ENCODE measurements at regions not wholly inside any gene's neighbourhood (a gene's known extent, or its start where the extent isn't known, plus 50 kb on each side); places are given as distances from the start of the nearest gene placed in this dataset.
"Not testable (repeated sequence)": the region's sequence is repeated elsewhere in the genome, so short reads cannot be mapped to it uniquely, and the experiment has no call there.

DNA sequence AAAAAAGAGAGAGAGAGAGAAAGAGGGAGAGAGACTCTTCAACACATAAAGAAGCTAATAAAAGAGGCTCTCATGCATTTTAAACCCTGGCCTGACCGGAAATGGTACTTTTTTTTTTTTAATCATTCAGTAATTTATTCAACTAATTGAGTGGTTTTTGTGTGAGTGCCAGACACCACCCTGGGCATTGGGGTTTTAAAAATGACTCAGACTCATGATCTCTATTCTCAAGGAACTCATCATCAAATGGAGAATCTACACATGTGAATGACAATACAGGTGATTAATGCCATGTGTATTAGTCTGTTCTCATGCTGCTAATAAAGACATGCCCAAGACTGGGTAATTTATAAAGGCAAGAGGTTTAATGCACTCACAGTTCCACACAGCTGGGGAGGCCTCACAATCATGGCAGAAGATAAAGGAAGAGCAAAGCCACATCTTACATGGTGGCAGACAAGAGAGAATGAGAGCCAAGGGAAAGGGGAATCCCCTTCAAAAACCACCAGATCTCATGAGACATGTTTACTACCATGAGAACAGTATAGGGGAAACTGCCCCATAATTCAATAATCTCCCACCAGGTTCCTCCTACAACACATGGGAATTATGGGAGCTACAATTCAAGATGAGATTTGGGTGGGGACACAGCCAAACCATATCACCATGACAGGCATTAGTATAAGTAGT lies 158.5 kb upstream of the AUTS2 start:
- DNase-seq (ENCODE audit: low spot score), result no peak

DNA sequence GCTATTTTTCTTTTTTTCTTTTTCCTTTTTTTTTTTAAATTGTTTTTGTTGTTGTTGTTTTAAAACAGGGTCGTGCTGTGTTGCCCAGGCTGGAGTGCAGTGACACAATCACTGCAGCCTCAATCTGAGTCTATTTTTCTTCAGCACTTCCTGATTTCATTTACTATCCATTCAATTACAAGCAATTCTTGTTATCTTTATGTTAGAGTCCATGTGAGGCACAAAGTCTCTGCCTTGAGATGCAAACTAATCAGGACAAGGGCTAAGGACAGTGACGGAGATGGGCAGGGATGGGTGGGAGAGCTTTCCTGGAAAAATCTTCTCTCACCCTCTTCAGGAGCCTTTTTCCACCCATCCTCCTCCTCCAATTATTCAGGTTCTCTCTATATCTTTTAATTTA lies 157.3 kb upstream of the AUTS2 start:
- DNase-seq (ENCODE audit: low spot score), result no peak

DNA sequence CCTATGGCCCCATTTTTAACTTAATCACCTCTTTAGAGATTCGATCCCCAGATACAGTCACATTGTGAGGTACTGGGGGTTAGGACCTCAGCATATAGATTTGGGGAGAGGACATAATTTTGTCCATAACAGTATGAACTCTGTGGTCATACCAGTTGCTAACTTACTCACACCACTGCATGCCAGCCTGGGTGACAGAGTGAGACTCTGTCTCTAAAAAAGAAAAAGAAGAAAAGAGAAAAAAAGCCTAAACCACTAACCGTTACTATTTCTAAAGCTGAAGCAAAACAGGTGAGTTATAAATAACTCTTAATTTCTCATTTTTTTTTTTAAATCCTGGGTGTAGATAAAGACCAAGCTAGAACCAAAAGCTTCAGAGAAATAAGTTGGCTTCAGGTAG lies 155.1 kb upstream of the AUTS2 start:
- no peak for DNase-seq (ENCODE audit: low spot score)

DNA sequence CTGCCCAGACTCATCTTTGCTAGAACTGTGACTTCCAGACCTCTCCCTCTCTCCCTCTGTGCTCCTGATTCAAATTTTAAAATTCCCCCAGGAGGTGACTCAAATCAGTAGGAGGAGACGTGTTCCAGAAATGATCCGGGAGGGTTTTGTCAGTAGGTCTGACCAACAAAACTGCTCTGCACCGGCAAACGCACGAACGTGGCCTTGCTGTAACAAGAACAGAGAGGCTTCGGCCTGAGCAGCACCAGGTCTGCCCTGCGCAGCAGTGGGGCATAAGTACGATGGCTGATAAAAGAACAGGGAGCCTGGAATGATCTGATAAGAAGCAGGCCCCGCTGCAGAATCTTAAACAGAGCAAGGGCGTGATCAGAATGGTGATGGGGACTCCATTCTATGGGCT lies 152.7 kb upstream of the AUTS2 start:
- no peak for DNase-seq (ENCODE audit: low spot score)

DNA sequence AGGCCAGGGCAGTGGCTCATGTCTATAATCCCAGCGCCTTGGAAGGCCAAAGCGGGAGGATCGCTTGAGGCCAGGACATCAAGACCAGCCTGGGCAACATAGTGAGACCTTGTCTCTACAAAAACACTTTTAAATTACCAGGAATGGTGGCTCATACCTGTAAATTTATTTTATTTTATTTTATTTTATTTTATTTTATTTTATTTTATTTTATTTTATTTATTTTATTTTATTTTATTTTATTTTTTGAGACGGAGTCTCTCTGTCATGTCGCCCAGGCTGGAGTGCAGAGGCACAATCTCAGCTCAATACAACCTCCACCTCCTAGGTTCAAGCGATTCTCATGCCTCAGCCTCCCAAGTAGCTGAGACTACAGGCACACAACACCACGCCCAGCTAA lies 152.1 kb upstream of the AUTS2 start:
- DNase-seq (ENCODE audit: low spot score), result not testable (repeated sequence)

DNA sequence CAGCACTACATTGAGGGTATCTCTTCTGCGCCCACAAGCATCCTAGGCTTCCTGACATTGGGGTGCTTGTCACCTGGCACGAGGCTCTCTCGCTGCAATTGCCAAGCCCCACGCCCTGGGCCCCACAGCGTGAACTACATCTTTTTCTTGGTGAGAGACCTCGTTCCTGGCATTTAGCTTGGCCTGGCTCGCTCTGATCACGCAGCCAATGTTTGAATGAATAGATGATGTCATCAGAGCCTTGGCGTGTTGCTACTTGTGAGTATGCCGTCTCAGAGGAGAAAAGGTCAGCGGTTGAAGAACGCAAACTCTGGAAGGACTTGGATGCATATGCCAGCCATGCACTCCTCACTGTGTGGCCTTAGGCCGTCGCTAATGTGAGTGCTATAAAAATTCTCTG lies 150.2 kb upstream of the AUTS2 start:
- no peak for DNase-seq (ENCODE audit: low spot score)

DNA sequence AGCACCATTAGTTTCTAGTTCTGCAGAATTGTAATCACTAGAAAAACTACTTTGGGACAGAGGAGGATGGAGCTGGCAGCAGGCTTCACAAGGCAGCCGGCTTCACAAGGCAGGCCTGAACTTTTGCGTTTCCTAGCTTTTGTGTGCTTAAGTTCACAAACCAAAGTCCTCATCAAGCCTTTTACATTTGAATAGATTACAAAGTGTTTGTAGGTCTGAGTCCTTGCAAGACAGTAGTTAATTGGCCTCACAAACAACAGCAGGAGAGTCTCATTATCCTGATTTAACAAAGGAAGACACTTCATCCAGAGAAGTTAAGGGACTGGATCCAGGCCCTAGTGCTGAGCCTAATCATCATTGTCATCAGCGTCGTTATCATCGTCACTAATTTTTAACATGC lies 147.8 kb upstream of the AUTS2 start:
- no peak for DNase-seq (ENCODE audit: low spot score)

DNA sequence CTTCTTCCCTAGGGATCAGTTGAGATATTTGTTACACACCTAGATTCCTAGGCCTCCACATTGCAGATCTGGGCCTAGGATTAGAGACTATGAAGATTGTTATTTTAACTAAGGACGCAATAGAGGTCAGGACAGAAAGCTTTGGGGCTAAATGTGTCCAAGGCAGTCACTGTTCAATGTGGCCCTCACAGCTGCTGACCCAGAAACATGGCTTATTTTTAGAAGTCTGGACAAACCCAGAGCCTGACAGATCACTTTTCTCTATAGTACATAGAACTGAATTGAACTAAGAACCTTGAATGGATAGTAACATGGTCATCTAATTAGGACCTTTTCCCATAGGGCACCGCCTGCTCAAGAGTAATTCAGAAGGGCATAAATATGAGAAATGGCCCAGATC lies 146.6 kb upstream of the AUTS2 start:
- no peak for DNase-seq (ENCODE audit: low spot score)

DNA sequence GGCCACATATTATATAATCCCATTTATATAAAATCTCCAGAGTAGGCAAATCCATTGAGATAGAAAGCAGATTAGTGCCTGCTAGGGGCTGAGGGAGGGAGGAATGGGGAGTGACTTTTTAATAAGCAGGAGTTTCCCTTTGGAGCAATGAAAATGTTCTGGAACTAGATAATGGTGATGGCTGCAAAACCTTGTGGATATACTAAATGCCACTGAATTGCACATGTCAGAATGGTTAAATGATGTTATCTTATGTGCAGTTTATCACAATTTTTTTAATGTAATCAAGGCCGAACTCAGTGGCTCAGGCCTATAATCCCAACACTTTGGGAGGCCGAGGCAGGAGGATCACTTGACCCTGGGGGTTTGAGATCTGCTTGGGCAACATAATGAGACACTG lies 145.5 kb upstream of the AUTS2 start:
- DNase-seq (ENCODE audit: low spot score), result no peak

DNA sequence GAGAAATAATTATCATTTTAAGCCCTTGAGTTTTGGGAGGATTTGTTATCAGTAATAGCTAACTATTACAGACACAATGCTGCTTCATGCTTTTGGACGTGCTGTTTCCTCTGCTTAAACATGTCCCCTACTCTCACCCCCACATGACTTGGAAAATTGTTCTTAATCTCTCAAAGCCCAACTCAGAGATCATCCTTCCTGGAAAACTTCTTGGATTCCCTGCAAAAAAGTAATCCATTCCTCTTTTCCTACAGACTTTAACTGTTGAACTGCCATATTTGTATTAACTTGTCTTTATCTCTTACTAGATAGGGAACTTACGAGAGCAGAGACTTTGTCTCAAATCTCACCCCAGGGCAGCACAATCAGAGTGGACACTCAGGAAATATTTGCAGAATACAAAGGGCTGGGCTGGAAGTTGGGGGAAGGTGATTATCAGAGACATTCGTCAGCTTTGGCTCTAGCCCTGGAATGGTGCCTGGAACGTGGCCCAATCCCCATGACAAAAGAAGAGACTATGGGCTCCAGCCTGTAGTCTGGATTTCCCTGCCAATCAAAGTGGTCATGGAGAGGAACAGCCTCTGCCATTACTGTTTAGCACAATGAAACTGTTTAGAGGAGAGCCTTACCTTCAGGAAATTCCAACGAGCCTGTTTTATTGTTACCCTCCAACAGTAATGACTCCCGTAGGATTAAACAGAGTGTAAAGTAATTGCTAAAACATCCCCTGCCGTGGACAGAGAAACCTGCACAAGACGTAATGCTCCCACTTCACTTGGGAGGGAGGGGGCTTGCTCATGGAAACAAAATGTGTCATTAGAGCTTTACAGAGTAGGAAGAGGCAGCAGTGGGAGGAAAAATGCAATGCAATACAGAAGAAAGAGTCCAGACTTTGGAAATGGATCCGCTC lies 140.4 kb upstream of the AUTS2 start:
- no peak for DNase-seq (ENCODE audit: low spot score)

DNA sequence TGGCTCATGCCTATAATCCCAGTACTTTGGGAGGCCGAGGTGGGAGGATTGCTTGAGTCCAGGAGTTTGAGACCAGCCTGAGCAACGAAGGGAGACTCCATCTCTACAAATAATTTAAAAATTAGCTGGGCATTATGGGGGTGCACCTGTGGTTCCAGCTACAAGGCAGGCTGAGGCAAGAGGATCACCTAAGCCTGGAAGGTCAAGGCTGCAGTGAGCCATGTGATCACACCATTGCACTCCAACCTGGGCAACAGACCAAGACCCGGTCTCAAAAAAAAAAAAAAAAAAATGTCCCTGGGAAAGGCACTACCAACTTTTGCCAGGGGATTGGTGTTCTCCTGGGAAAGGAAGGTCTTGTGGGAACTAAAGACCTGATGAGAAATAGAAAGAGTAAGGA lies 134.2 kb upstream of the AUTS2 start:
- DNase-seq (ENCODE audit: low spot score), result no peak

DNA sequence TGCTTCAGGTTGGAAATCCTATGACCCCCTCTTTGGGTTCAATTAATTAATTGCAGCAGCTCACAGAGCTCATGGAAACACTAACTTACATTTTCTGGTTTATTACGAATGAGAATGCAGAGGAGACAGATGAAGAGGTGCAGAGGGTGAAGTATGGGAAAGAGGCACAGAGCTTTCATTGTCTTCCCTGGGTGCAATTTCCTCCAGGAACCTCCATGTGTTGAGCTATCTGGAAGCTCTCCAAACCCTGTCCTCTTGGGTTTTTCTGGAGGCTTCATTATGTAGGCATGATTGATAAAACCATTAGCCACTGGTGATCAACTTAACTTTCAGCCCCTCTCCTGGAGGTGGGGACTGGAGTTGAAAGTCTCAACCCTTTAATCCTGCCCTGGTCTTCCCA lies 133.0 kb upstream of the AUTS2 start:
- DNase-seq (ENCODE audit: low spot score), result no peak

DNA sequence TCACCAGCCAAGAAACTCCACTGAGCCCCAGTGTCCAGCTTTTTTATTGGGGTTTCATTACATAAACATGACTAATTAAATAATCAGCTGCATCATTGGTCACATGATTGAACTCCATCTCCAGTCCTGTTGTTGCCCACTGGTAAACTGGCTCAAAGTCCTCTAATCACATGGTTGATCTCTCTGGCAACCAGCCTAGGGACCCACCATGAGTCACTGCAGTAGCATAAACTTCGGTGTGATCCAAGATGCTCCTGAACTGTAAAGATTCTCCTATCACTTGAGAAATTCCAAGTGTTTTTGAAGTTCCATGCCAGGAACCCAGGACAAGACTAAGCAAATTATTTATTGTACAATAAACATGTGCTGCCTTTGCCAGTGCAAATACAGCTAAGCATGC lies 130.4 kb upstream of the AUTS2 start:
- DNase-seq (ENCODE audit: low spot score), result no peak

DNA sequence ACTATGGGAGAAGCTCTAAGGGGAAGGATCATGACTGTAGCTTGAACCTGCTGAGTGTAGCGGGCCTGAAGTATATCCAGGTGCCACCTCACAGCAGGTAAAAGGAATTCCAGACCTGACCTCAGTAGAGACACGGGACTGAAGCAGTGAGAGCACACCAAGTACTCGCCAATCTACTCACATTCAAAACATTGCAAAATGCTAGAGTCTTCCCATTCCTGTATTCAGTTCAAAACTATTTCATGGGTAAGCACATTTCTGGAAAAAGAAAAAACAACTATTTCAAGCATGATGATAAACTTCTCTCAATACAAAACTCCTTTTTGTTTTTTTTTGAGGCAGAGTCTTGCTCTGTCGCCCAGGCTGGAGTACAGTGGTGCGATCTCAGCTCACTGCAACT lies 121.9 kb upstream of the AUTS2 start:
- no peak for DNase-seq (ENCODE audit: low spot score)

DNA sequence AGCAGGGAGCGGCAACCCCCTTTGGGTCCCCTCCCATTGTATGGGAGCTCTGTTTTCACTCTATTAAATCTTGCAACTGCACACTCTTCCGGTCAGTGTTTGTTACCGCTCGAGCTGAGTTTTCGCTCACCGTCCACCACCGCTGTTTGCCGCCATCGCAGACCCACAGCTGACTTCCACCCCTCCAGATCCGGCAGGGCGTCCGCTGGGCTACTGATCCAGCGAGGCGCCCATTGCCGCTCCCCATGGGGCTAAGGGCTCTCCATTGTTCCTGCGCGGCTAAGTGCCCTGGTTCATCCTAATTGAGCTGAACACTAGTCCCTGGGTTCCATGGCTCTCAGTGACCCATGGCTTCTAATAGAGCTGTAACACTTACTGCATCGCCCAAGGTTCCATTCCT lies 115.6 kb upstream of the AUTS2 start:
- no peak for DNase-seq (ENCODE audit: low spot score)

DNA sequence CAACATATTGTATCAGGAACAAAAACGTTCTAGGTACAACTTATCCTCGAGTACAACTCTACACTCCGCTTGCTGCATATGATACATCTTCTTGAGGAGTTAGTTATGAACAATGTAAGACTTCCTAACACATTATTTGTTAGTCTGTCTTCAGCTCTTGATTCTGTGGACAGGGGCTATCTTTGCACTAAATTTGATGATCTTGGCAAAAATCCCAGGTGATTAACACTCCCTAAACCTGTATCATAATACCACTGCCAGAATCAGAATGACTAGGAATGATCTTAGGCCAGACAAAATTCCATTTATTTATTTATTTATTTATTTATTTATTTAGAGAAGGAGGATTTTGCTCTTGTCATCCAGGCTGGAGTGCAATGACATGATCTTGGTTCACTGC lies 108.7 kb upstream of the AUTS2 start:
- DNase-seq (ENCODE audit: low spot score), result no peak

DNA sequence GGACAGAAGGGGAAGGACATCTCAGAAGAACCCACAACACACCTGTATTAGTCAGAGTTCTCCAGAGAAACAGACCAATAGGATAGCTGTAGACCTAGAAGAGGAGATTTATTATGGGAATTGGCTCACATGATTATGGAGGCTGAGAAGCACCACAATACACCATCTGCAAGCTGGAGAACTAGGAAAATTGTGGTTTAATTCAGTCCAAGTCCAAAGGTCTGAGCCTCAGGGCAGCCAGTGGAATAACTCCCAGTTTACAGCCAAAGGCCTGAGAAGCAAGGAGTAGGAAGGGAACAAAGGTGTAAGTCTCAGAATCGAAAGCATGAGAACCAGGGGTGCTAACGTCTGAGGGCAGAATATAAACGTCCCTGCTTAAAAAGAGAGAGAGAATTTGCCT lies 99.6 kb upstream of the AUTS2 start:
- DNase-seq (ENCODE audit: low spot score), result no peak

DNA sequence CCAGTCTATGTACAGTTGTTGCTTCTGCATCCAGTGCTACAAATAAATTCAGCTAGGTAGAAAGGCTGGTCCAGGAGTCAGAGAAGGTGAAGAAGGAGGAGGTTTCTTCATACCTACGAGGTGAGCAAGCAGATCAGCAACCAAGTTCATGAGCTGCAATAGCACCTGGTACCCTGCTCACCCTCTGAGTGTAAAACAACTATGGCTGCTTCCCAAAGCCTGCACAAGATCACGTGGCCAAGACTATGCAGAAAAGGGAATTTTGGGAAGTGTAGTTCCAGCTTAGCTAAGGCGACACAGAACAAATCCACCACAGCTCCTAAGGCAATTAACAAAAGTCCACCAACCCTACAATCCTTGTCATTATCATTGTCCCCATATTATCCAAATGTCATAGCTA lies 95.9 kb upstream of the AUTS2 start:
- DNase-seq (ENCODE audit: low spot score), result no peak

DNA sequence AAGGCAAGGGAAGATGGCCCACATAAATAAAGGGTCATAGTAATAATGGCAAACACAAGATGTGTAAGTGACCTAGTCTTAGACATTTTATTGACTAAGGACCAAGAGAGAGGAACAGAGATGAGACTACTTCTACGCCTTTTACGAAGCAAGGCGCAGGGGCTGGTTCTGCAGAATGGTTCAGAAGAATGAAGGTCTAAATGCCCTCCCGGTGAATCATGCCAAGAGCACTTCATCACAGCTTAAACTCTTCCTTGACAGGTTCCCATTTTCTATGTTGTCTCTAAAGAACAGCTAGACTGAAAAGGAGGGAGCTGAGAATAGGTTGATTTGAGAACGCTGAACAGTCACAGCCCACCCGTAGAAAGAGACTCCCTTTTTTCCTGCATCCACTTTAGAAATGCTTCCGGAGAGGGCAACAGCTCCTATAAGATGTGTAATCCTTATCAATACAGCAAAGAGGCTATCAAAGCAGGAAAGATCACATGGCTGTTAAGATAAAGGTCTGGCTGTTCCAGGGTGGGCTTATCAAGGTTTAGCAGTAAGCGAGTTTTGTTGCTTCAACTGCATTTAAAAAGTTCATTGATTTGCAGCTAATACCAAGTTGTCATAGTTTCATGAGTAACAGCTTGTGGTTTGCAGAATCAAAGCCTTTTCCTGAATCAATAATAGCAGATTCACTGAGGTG lies 93.4 kb upstream of the AUTS2 start:
- DNase-seq (ENCODE audit: low spot score), result no peak

DNA sequence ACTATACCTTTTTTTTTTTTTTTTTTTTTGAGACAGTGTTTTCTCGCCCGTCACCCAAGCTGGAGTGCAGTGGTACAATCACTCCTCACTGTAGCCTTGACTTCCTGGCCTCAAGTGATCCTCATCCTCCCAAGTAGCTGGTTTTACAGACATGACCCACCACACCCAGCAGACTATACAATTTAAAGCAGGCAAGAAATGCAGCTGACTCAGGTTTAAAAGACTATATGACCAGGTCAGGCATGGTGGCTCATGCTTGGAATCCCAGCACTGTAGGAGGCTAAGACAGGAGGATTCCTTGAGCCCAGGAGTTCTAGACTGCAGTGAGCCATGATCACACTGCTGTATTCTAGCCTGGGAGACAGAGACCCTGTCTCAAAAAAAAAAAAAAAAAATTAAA lies 89.5 kb upstream of the AUTS2 start:
- no peak for DNase-seq (ENCODE audit: low spot score)

DNA sequence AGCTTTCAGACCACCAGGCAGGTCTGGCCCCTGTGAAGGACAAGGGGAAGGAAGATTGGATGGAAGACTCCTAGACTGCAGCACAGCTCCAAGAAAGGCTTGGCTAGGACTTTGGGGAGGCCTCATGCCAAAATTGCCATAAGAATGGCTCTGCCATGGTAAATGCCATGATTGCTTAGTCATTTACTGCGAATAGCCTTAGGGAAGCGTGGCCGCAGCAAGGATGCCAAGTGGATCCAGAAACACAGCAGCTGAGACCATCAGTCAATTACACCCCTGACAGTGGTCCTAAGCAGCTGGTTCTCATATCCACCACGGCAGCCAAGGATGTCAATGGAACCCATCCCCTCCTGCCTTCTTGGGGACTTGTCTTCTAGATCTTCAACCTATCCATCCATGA lies 88.2 kb upstream of the AUTS2 start:
- DNase-seq (ENCODE audit: low spot score), result no peak

DNA sequence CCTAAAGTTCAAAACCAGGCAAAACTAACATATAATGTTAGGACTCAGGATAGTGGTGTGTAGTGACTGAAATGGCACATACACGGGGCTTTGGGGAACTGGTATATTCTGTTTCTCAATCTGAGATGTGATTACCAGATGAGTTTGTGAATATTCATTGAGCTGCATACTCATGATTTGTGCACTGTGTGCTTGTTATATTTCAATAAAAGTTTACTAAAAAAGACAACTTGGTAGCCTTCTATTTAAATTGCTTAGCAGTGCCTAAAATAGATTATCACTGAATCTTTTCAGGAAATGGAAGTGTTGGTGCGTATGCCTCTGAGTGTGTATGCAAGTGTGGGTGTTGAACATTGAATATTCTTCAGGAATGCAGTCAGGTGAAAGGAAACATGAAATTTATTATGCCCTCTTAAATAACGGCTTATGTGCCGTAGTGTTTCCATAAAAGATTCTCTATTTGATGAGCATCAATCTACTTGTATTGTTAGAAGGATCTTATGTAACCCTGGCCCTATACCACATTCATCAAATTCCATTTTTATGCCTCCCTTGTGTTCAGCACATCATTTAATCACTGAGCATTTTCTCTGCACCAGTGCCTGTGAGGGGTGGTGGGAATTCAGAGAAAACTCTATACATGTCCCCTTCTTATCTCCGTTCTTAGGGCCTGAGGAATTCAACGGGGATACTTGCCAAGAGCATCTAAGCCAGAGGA lies 82.6 kb upstream of the AUTS2 start:
- no peak for DNase-seq (ENCODE audit: low spot score)
